K562 (cell line): ENCODE measurements at regions not wholly inside any gene's neighbourhood (a gene's known extent, or its start where the extent isn't known, plus 50 kb on each side); places are given as distances from the start of the nearest gene placed in this dataset.

ENCODE experiments used
- ATAC-seq: fragments of 200-7000 bp; cut with Tn5 transposase; 3 replicates; pipeline ENCODE4 v1.9.1; 2020; ENCODE audit warnings: moderate library complexity
- BruUV-seq: library from RNA; stranded (reverse); fragments of 400-500 nt; replicated peaks from 2 replicates; lab custom pipeline; 2021; lab: Mats Ljungman, UMichigan
- CTCF ChIA-PET: fragments of 300-600 bp; formaldehyde crosslinking; extraction: SDS; loops from one replicate; lab custom pipeline; 2021; ENCODE audit warnings: low intra/inter-chr PET ratio; lab: Yijun Ruan, JAX
- POLR2A ChIA-PET: fragments of 300-600, 350-650 bp; sonication (Branson Sonifier 250); formaldehyde crosslinking; extraction: SDS; loops from one replicate; lab custom pipeline; 2021; ENCODE audit warnings: antibody characterized with exemption, inconsistent platforms; lab: Yijun Ruan, JAX
- DNase-seq, 4 experiments: peaks; one replicate each; pipeline versions ENCODE4 v3.0.0 to v3.0.0-alpha.2; 2011 to 2018; ENCODE audit warnings: low spot score in 3 of 4, mixed read lengths in 3 of 4; ENCODE audit errors: extremely low read depth in 1 of 4
- FAIRE-seq: peaks from 2 replicates; lab custom pipeline; 2011; peaks lifted over from hg19 to GRCh38; lab: Jason Lieb, UNC
- H2AFZ ChIP-seq: 2 replicates; pipeline ENCODE4 v1.6.0; 2011; ENCODE audit warnings: low read depth, low read length, control low read depth, inconsistent platforms
- H3K27ac ChIP-seq: fragments of 200-600 bp; 3 replicates; pipeline ENCODE4 v1.8.0; 2011; ENCODE audit warnings: low read depth, mild to moderate bottlenecking, control low read depth, inconsistent platforms, low read length, moderate library complexity, mixed read lengths; ENCODE audit errors: extremely low read depth
- H3K27me3 ChIP-seq, 2 experiments: fragments of 300-600 bp in 1 of 2; 2 replicates in 1 of 2; 3 replicates in 1 of 2; pipeline versions ENCODE4 v1.6.0 to v1.8.0; 2011; ENCODE audit warnings: inconsistent platforms in 2 of 2, low read length in 2 of 2, mild to moderate bottlenecking in 1 of 2, mixed read lengths in 1 of 2, moderate library complexity in 1 of 2; ENCODE audit not compliant: control insufficient read depth in 2 of 2, insufficient read depth in 2 of 2
- H3K36me3 ChIP-seq: fragments of 300-600 bp; 3 replicates; pipeline ENCODE4 v1.8.0; 2011; ENCODE audit warnings: mild to moderate bottlenecking, low read length, inconsistent platforms; ENCODE audit not compliant: control insufficient read depth, insufficient read depth
- H3K4me1 ChIP-seq, 2 experiments: fragments of 200-600 bp in 1 of 2; replicated peaks in 1 of 2; 2 replicates in 1 of 2; 3 replicates in 1 of 2; pipeline versions ENCODE4 v1.5.1 to v1.8.0; 2011; ENCODE audit warnings: inconsistent platforms in 2 of 2, low read length in 2 of 2, mild to moderate bottlenecking in 1 of 2, mixed read lengths in 1 of 2, moderate library complexity in 1 of 2; ENCODE audit not compliant: control insufficient read depth in 2 of 2, insufficient read depth in 2 of 2
- H3K4me2 ChIP-seq: 2 replicates; pipeline ENCODE4 v1.6.1; 2011; ENCODE audit warnings: low read length, control low read depth, inconsistent platforms, mixed read lengths; ENCODE audit not compliant: insufficient read depth
- H3K4me3 ChIP-seq: fragments of 200-600 bp; sonication (generic), shearing (Covaris generic); 2 replicates; pipeline ENCODE4 v1.5.1; 2016; ENCODE audit warnings: control low read depth, inconsistent platforms
- H3K79me2 ChIP-seq: fragments of 200-600 bp; 3 replicates; pipeline ENCODE4 v1.8.0; 2011; ENCODE audit warnings: low read length, inconsistent platforms; ENCODE audit not compliant: control insufficient read depth, insufficient read depth
- H3K9ac ChIP-seq, 2 experiments: 2 replicates each; pipeline versions ENCODE4 v1.6.0 to v1.6.1; 2011; ENCODE audit warnings: low read depth in 2 of 2, low read length in 2 of 2, control low read depth in 1 of 2, inconsistent platforms in 1 of 2, mild to moderate bottlenecking in 1 of 2, mixed read lengths in 1 of 2; ENCODE audit not compliant: insufficient read depth in 1 of 2
- H3K9me1 ChIP-seq: one replicate; pipeline ENCODE4 v1.6.0; 2011; ENCODE audit warnings: inconsistent platforms, mild to moderate bottlenecking, low read length, moderate library complexity; ENCODE audit not compliant: control insufficient read depth, insufficient read depth
- H3K9me3 ChIP-seq: replicated peaks from 2 replicates; pipeline ENCODE4 v1.5.1; 2011; ENCODE audit warnings: low read depth, low read length, inconsistent platforms; ENCODE audit not compliant: control insufficient read depth, insufficient read depth
- H4K20me1 ChIP-seq: replicated peaks from 2 replicates; pipeline ENCODE4 v1.6.1; 2011; ENCODE audit warnings: low read length, inconsistent platforms, mixed read lengths; ENCODE audit not compliant: control insufficient read depth, insufficient read depth
- STAT5A ChIP-seq: IDR thresholded peaks from 2 replicates; pipeline ENCODE4 v1.6.1; 2012; ENCODE audit warnings: low read length, inconsistent platforms, borderline replicate concordance
- ZBTB26 ChIP-seq: fragments of 450-650 bp; formaldehyde crosslinking; IDR thresholded peaks from 2 replicates; pipeline ENCODE4 v1.4.0; 2022; ENCODE audit warnings: missing genetic modification characterization
- ZNF121 ChIP-seq: sonication (generic); formaldehyde crosslinking; conservative IDR thresholded peaks from 2 replicates; pipeline ENCODE4 v1.8.0; 2022; ENCODE audit warnings: missing genetic modification reagents
- ZNF699 ChIP-seq: fragments of 250-450 bp; sonication (Bioruptor Pico); IDR thresholded peaks from 2 replicates; pipeline ENCODE4 v1.8.0; 2021; ENCODE audit warnings: mild to moderate bottlenecking, moderate library complexity; ENCODE audit not compliant: insufficient replicate concordance
- ZNF764 ChIP-seq: fragments of 250-450 bp; sonication (Bioruptor Pico); IDR thresholded peaks from 2 replicates; pipeline ENCODE4 v1.4.0; 2020; ENCODE audit warnings: low read depth, mild to moderate bottlenecking, moderate library complexity
- WGBS: fragments of 100-300 bp; shearing (Covaris generic); methylation state at CpG from one replicate; pipeline ENCODE4 v1.1.6; 2016; ENCODE audit warnings: low coverage, mixed read lengths; ENCODE audit not compliant: insufficient coverage; ENCODE audit errors: missing lambda C conversion rate; 5-methylcytosine and 5-hydroxymethylcytosine counted together
- in situ Hi-C: fragments of 300-500 bp; cut with MboI; formaldehyde crosslinking; loops from 4 replicates; pipeline ENCODE4 v1.15.0; 2018; ENCODE audit warnings: inconsistent platforms, mixed read lengths
- intact Hi-C: fragments of 100-400 bp; cut with micrococcal nuclease; formaldehyde crosslinking; loops from 2 replicates; pipeline ENCODE4 v1.14.2; 2022

- H3K9ac ChIP-seq = no peak overlapping the region
- POLR2A ChIA-PET = no interaction called here
- no peak overlapping the region for H3K4me3 ChIP-seq
- no peak overlapping the region for H2AFZ ChIP-seq
- H3K4me2 ChIP-seq = no peak overlapping the region
- H3K9me1 ChIP-seq = no peaks in the 10 kb centered on the region
- TF ChIP-seq ZNF764 (CRISPR knock-in tag) = no peak
- peak; percentile 93 for TF ChIP-seq ZNF121 (CRISPR knock-in tag)
- TF ChIP-seq STAT5A = no peak
- TF ChIP-seq ZBTB26 (CRISPR knock-in tag) = no peak
- TF ChIP-seq, all 486 proteins: peak for 1
- H3K36me3 ChIP-seq = no peaks in the 10 kb centered on the region
- BruUV-seq = no TSS peak
- ATAC-seq (no peak), DNase-seq (no peak), FAIRE-seq (no peak)
- H4K20me1 ChIP-seq = no peaks in the 10 kb centered on the region
- H3K4me1 ChIP-seq = no peaks in the 10 kb centered on the region
- H3K27ac ChIP-seq = no peak overlapping the region
- no peaks in the 10 kb centered on the region for H3K79me2 ChIP-seq
- CTCF ChIA-PET = no interaction called here
- no peaks in the 10 kb centered on the region for H3K9me3 ChIP-seq
- peaks cover 5% of the 10 kb centered on the region in 2 experiments; a peak in 4 of 5 replicates for H3K27me3 ChIP-seq
- 44% methylated on average over 4 of the region's 4 CpGs for WGBS
- intact Hi-C loops = no loop called here
- in situ Hi-C loops = no loop called here
These were observed 95.8 kb upstream of the SCAF8 start for GRCh38 chr6:154637392-154637791.

GRCh38 chr6:154638369-154638768 is 94.8 kb upstream of the SCAF8 start:
- Histone ChIP-seq H3K79me2 (no peaks in the 10 kb centered on the region), H3K36me3 (no peaks in the 10 kb centered on the region), H4K20me1 (no peaks in the 10 kb centered on the region), H2AFZ (no peak overlapping the region), H3K27me3 (peaks cover 5% of the 10 kb centered on the region in 2 experiments; a peak in 4 of 5 replicates), H3K4me1 (no peaks in the 10 kb centered on the region), H3K27ac (no peak overlapping the region), H3K9ac (no peak overlapping the region), H3K9me1 (no peaks in the 10 kb centered on the region), H3K9me3 (no peaks in the 10 kb centered on the region), H3K4me2 (no peak overlapping the region)
- POLR2A ChIA-PET = no interaction called here
- ATAC-seq (no peak), FAIRE-seq (no peak)
- CTCF ChIA-PET = no interaction called here
- in situ Hi-C loops = no loop called here
- intact Hi-C loops = no loop called here
- BruUV-seq = no TSS peak
- 21% methylated on average over 3 of the region's 3 CpGs for WGBS
- no peak for TF ChIP-seq ZNF699 (CRISPR knock-in tag)
- TF ChIP-seq, all 486 proteins: peak for 0
- no peak overlapping the region for H3K4me3 ChIP-seq
- DNase-seq = no peak
